DMS53 treated with DMSO at 0.1 percent for 48 hours (cell line): ENCODE measurements at regions not wholly inside any gene's neighbourhood (a gene's known extent, or its start where the extent isn't known, plus 50 kb on each side); places are given as distances from the start of the nearest gene placed in this dataset.
"Not testable (repeated sequence)": the region's sequence is repeated elsewhere in the genome, so short reads cannot be mapped to it uniquely, and the experiment has no call there.

Source experiments
- DNase-seq: peaks from one replicate; lab custom pipeline; 2025; ENCODE audit not compliant: unreplicated experiment; lab: John Stamatoyannopoulos, UW

- DNase-seq = peak; percentile 85
Observed at GRCh38 chr4:179165000-179165738, 1722.9 kb upstream of the AGA start.

DNA sequence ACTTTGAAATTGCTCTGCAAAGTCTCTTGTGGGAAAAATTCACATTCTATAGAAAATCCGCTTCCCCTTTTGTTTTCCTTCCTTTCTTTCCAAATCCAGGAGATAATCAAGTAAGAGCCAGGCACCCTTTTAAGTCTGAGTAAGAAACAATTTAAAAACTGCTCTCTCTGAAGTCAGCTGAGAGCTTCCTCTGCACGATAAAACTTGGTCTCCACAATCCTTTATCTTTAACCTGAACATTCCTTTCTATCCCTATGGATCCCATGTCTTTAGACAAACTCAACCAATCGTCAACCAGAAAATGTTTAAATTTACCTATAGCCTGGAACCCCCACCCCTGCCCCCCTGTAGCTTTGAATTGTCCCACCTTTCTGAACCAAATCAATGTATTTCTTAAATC is 1723.6 kb upstream of the AGA start:
- DNase-seq = no peak

DNA sequence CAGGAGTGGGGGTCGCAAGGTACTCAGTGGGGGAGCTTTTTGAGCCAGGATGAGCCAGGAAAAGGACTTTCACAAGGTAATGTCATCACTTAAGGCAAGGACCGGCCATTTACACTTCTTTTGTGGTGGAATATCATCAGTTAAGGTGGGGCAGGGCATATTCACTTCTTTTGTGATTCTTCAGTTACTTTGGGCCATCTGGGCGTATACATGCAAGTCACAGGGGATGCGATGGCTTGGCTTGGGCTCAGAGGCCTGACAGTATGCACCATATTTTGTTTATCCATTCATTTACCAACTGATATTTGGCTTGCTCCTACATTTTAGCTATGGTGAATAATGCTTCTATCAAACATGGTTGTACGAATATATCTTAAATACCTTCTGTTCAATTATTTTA is 1728.1 kb upstream of the AGA start:
- DNase-seq = not testable (repeated sequence)

- DNase-seq = no peak
Observed at GRCh38 chr4:179182741-179183140, 1740.5 kb upstream of the AGA start.

DNA sequence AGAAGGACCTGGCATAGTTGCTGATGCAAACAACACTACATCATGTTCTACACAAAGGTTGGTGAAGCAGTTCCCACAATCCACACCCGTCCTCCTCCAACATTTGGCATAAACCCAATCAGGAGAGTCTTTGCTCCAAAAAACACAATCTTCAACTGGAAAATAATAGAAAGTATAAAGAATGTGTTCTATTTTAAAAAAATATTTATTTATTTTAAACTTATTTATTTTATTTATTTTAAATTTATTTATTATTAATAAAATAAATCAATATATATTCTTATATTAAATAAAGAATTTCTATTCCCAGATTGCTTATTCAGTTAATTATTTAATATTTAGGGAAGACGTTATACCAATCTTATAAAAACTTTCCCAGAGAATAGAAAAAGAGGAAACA is 1753.7 kb upstream of the AGA start:
- no peak for DNase-seq

DNA sequence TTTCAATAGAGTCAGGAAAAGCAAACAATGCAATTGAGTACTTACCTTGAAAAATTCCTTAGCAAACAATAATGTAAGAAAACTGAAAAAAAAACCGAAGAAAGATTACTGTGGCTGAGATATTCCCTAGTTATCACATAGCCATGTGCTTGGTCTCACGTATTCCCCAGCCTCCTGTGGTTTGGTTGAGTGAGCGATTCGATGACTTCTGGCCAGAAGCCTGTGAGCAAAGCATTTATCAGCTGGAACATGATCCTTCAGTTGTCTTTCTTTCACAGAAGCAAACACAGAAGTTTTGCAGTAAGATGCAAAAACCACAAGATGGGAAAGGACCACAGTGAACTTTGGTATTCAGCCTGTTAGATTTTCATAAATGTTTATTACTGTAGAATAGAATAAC is 1754.3 kb upstream of the AGA start:
- no peak for DNase-seq

- no peak for DNase-seq
Observed at GRCh38 chr4:179200681-179201080, 1758.4 kb upstream of the AGA start.

DNA sequence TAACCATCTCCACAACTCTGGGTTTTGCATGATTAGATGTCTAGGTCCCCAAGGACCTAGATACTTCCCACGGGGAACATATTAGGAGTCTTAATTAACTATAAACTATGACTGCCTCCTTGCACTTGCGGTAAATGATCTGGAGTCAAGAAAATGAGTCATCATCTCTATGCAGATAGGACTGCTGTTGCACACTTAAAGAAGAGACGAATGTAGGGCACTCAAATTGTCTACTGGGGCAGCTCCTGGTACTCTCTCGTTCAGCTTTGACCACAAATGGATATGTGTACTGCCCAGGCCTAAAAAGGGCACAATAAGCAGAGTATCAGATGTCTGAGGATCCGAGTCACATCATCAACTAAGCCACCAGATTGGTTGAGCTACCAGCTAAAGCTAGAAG is 1783.4 kb upstream of the AGA start:
- no peak for DNase-seq

- DNase-seq = no peak
Observed at GRCh38 chr4:179248821-179249220, 1806.6 kb upstream of the AGA start.

DNA sequence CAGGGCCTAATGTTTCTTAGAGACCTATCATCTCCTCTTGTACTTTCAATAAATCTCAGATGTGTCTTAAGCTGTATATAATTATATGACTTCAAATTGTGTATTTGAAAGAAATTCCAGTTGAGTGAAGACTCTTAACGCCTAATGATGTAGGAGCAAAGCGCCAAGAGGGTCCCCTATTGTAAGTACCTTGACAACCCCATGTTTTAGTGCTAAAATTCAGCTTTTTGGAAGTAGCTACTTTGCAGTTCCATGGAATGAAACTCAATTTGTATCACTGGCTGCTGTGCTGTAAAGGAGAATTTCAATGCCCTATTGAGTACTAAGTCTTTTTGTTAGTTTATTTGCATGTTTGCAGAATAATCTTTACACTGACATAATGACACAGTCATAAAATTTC is 1826.6 kb upstream of the AGA start:
- no peak for DNase-seq

GRCh38 chr4:179272282-179272681 is 1830.0 kb upstream of the AGA start:
- DNase-seq = no peak

- DNase-seq = no peak
Observed at GRCh38 chr4:179278647-179279046, 1836.4 kb upstream of the AGA start.

GRCh38 chr4:179285696-179286095 is 1843.5 kb upstream of the AGA start:
- DNase-seq = peak; percentile 92

DNA sequence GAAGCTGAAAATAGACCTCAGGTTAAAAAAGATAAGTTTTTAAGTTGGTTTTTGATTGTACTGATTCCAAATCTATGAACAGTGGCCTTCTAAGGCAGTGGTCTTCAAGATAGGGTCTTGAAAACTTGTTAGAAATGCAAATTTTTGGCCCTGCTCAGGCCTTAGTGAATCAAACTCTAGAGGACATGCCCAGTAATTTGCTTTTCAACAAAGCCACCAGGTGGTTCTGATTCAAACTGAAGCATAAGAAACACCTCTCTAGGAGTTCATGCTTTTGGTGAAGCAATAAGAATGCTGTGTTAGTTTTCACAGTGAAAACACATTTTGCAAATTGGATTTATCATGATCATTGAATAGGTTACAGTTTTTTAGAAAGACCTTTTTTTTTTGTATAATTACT is 1849.4 kb upstream of the AGA start:
- no peak for DNase-seq

- no peak for DNase-seq
Observed at GRCh38 chr4:179292468-179292867, 1850.2 kb upstream of the AGA start.

- DNase-seq = peak; percentile 30
Observed at GRCh38 chr4:179307297-179308136, 1865.3 kb upstream of the AGA start.

DNA sequence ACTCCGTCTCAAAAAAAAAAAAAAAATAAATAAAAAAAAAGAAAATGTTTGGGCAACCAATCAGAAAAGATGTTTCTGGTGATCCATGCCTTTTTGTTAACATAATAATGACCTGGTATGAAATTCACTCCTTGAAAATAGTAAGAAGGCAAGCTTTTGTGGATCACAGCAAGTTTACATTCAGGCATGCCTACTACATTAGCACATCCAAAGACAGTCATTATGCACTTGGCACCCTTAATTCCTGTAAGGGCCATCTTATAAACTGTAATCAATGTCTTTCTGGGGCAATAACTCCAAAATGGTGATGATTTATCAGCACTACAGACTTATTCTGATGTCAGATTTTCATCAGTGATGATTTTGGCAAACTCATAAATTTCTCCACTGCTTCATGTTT is 1871.6 kb upstream of the AGA start:
- DNase-seq = no peak

DNA sequence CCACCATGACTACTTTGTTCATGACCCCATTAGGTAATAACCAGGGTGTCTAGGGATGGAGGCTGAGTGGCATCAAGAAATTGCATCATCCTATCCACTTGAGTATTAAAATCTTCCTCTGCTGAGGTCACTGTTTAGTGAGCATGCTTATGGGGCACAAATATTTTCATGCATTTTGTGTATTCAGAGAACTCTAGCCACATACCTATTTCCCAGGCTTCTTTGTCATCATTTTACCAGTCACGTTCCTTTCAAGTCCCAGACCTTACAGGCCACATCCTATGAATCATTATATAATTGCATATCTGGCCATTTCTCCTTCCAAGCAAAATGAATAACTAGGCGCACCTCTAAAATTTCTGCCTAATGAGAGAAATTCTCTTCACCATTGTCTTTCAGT is 1882.9 kb upstream of the AGA start:
- no peak for DNase-seq

DNA sequence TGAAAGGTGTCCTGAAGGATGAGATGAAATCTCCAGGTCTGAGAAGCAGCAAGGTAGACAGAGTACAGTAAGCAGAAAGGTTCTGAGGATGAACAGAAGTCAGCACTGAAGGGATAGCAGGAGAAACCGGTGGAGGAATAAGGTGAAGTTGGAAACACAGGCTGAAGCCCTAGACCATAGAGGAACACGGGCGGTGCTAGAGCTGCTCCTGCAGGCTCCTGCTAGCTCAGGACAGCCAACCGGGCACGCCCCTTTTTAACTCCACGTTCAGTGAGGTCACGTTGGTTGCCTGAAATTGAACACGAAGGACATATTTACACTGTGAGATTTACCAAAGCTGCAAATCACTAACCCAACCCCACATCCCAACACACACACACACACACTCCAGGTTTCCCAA is 1886.4 kb upstream of the AGA start:
- no peak for DNase-seq

- no peak for DNase-seq
Observed at GRCh38 chr4:179331362-179331761, 1889.1 kb upstream of the AGA start.

- DNase-seq = no peak
Observed at GRCh38 chr4:179344861-179345260, 1902.6 kb upstream of the AGA start.

DNA sequence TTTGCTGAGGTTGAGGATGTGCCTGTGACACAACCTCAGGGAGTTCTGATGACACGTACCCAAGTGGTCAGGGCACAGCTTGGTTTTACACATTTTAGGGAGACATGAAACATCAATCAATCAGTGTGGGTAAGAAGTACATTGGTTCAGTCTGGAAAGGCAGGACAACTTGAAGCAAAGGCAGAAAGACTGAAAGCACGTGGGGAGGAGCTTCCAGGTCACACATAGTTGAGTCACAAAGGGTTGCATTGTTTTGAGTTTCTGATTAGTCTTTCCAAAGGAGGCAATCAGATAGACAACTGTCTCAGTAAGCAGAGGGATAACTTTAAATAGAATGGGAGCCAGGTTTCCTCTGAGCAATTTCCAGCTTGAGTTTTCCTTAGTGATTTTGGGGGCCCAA is 1910.0 kb upstream of the AGA start:
- no peak for DNase-seq

DNA sequence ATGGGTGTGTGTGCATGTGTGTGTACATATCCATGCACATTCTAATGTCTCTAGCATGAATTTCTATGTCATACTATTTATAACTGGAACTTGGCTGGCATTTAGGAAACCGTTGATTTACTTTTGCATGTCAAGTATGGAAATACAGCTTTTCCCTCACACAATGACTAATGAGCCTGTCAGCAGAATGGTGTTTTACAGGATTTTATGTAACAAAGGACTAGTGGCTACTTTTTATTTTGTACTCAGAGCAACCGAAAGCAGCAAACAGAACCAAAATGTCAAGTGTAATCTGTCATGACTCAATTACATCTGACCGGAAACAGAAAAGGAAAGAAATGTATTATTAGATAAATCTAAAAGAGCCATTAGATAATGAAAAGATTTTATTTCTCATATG is 1911.5 kb upstream of the AGA start:
- no peak for DNase-seq
